ENCODE measurements at regions not wholly inside any gene's neighbourhood (a gene's known extent, or its start where the extent isn't known, plus 50 kb on each side); places are given as distances from the start of the nearest gene placed in this dataset.
"Not testable (repeated sequence)": the region's sequence is repeated elsewhere in the genome, so short reads cannot be mapped to it uniquely, and the experiment has no call there.

GRCh38 chrX:46179748-46180147 is 365.5 kb downstream of the ZNF674 start:
- no peak for DNase-seq (ENCODE audit: low read depth)
- no peak overlapping the region for H3K4me3 ChIP-seq (ENCODE audit: low read depth, low read length)
- TF ChIP-seq CTCF (IDR thresholded peaks at IDR 0.05; ENCODE audit: insufficient read depth, low read length): no peak

DNA sequence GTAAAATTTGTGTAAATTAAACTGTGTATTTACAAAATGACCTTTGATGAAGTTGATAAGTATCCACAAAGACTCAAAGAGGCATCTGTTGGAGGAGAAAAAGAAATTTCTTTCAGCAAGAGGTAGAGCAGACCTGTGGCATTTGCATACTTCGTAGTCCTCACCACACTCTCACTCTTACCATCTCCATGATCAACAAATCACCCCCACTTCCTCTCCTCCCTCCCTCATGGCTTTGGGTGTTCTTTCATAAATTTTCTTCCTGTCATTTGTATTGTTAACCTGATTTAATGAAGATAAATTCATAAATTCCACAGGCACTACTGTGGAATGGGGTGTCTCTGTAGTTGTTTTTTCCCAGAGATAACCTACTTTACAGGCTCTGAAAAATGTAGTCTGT is 366.5 kb downstream of the ZNF674 start:
- no peak overlapping the region for H3K4me3 ChIP-seq (ENCODE audit: low read depth, low read length)
- no peak for DNase-seq (ENCODE audit: low read depth)
- no peak for TF ChIP-seq CTCF (IDR thresholded peaks at IDR 0.05; ENCODE audit: insufficient read depth, low read length)

DNA sequence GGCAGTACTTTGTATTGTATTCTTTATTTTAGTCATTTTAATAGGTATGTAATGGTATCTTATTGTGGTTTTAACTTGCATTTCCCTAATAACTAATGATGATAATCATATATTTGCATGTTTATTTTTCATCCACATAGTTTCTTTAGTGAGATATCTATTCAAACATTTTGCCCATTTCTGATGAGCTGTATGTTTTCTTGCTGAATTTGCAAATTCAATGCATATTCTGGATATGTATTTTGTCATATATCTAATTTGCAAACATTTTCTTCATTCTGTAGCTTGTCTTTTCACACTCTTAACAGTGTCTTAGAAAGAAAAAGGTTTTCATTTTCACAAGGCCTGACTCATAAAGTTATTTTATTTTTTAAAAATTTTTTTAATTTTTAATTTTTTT is 372.1 kb downstream of the ZNF674 start:
- no peak overlapping the region for H3K4me3 ChIP-seq (ENCODE audit: low read depth, low read length)
- TF ChIP-seq CTCF (IDR thresholded peaks at IDR 0.05; ENCODE audit: insufficient read depth, low read length): no peak
- no peak for DNase-seq (ENCODE audit: low read depth)

- H3K4me3 ChIP-seq (ENCODE audit: low read depth, low read length); DNase-seq (ENCODE audit: low read depth): not testable (repeated sequence)
These were observed 373.8 kb downstream of the ZNF674 start for GRCh38 chrX:46171457-46171856.

DNA sequence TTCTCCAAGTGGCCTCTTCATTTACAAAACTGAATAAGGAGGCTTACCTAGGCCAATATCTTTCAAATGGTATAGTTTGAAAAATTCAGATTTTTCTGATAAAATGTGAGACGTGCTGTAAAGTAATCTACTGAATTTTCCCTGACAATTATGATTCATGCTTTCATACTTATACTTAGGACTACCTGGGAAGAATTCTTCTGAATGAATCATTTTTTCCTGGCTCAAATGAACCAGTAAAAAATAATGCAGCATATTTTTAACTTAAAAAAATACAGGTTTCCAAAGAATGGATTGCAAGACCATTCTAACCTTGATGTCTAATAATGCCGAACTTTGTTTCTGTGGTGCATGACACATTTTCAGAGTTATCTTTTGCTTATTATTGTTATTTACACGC is 375.4 kb downstream of the ZNF674 start:
- DNase-seq (ENCODE audit: low read depth): peak; percentile 20
- no peak for TF ChIP-seq CTCF (IDR thresholded peaks at IDR 0.05; ENCODE audit: insufficient read depth, low read length)

GRCh38 chrX:46168254-46168653 is 377.0 kb downstream of the ZNF674 start:
- no peak for TF ChIP-seq CTCF (IDR thresholded peaks at IDR 0.05; ENCODE audit: insufficient read depth, low read length)
- DNase-seq (ENCODE audit: low read depth): peak; percentile 51
- H3K4me3 ChIP-seq (ENCODE audit: low read depth, low read length): no peak overlapping the region

More for the DNA sequence above, 375.4 kb downstream of the ZNF674 start:
- no peak overlapping the region for H3K4me3 ChIP-seq (ENCODE audit: low read depth, low read length)

DNA sequence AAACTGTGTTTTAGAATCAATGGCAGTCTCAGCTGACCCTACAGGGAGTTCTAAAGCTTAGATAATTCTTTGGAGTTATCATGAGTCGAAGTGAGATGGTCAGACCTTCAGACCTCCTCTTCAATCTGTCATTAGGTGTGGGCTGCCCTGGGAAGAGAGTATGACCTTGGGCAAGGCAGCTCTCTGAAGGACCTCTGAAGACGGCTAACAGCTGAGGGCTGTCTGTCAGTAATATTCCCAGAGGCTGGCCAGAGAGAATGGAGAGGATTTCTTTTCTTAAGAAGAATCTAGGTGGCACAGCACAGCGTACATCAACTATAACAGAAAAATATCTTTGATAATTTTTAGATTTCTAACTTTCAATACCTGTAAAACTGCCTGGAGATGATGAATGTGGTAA is 379.4 kb downstream of the ZNF674 start:
- no peak overlapping the region for H3K4me3 ChIP-seq (ENCODE audit: low read depth, low read length)
- no peak for TF ChIP-seq CTCF (IDR thresholded peaks at IDR 0.05; ENCODE audit: insufficient read depth, low read length)
- no peak for DNase-seq (ENCODE audit: low read depth)
